Smooth muscle cell (in vitro differentiated cells): ENCODE measurements at regions not wholly inside any gene's neighbourhood (a gene's known extent, or its start where the extent isn't known, plus 50 kb on each side); places are given as distances from the start of the nearest gene placed in this dataset.

Experiments
- DNase-seq: peaks from one replicate; lab custom pipeline; 2025; ENCODE audit not compliant: unreplicated experiment; lab: John Stamatoyannopoulos, UW
- H2AFZ ChIP-seq: fragments of 200-600 bp; sonication (generic); 2 replicates; pipeline ENCODE4 v1.6.0; 2016; ENCODE audit warnings: antibody characterized with exemption, low read depth, mild to moderate bottlenecking
- H3F3A ChIP-seq: fragments of 200-600 bp; sonication (generic); 2 replicates; pipeline ENCODE4 v1.6.0; 2017; ENCODE audit warnings: antibody characterized with exemption, low read depth
- H3K27ac ChIP-seq: fragments of 200-600 bp; sonication (generic); 2 replicates; pipeline ENCODE4 v1.5.1; 2016; ENCODE audit warnings: low read depth, mild to moderate bottlenecking
- H3K27me3 ChIP-seq: fragments of 200-600 bp; sonication (generic); 2 replicates; pipeline ENCODE4 v1.6.1; 2016; ENCODE audit warnings: low read depth, mild to moderate bottlenecking
- H3K36me3 ChIP-seq: fragments of 200-600 bp; sonication (generic); 2 replicates; pipeline ENCODE4 v1.5.1; 2016; ENCODE audit warnings: low read depth
- H3K4me1 ChIP-seq: fragments of 200-600 bp; sonication (generic); 2 replicates; pipeline ENCODE4 v1.5.1; 2016; ENCODE audit warnings: low read depth
- H3K4me2 ChIP-seq: fragments of 200-600 bp; sonication (generic); 2 replicates; pipeline ENCODE4 v1.6.0; 2016; ENCODE audit warnings: mild to moderate bottlenecking
- H3K4me3 ChIP-seq: fragments of 200-600 bp; sonication (generic); 2 replicates; pipeline ENCODE4 v1.5.1; 2016; ENCODE audit warnings: mild to moderate bottlenecking
- H3K79me2 ChIP-seq: fragments of 200-600 bp; sonication (generic); 2 replicates; pipeline ENCODE4 v1.6.0; 2016; ENCODE audit warnings: low read depth, mild to moderate bottlenecking
- H3K9ac ChIP-seq: fragments of 200-600 bp; sonication (generic); 2 replicates; pipeline ENCODE4 v1.6.0; 2016; ENCODE audit warnings: low read depth
- H3K9me3 ChIP-seq: fragments of 200-600 bp; sonication (generic); replicated peaks from 2 replicates; pipeline ENCODE4 v1.5.1; 2016; ENCODE audit warnings: low read depth
- H4K20me1 ChIP-seq: fragments of 200-600 bp; sonication (generic); 2 replicates; pipeline ENCODE4 v1.6.0; 2016; ENCODE audit warnings: low read depth
- WGBS: methylation state at CpG from one replicate; pipeline ENCODE4 v1.1.7; 2016; ENCODE audit warnings: low lambda C conversion rate; 5-methylcytosine and 5-hydroxymethylcytosine counted together
- TF ChIP-seq, protein P1 (sequence below): fragments of 200-600 bp; sonication (generic); IDR thresholded peaks from 2 replicates; pipeline ENCODE4 v1.5.1; 2017; ENCODE audit warnings: borderline replicate concordance, mild to moderate bottlenecking, antibody characterized with exemption; ENCODE audit not compliant: insufficient read depth, poor library complexity, severe bottlenecking

DNA sequence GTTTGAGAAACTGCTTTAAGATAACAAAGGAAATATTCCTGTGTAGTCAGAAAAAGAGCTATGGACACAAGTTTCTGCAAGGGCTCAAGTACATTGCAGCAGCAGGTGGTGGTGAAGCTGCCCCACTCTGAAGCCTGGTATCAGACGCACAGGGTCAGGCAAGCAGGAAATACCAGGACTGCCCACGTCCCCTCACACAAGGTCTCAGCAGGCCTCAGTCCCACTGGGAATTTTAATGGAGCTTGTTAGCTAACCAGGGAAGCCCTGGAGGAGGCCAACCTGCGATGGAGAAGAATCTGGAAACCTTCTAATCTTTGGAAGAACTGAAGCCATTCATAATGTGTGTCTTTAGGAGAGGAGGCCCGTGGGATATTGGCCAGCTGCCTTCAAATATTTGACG lies 168.3 kb downstream of the UXS1 start:
- WGBS, result 69% methylated on average over 5 of the region's 5 CpGs
- Histone ChIP-seq H3K4me3 (no peak overlapping the region), H3K4me2 (no peak overlapping the region), H3F3A (no peaks in the 10 kb centered on the region), H3K9ac (no peak overlapping the region), H2AFZ (no peak overlapping the region), H3K36me3 (no peaks in the 10 kb centered on the region), H3K27ac (no peak overlapping the region), H3K9me3 (no peaks in the 10 kb centered on the region), H3K27me3 (peaks cover 5% of the 10 kb centered on the region), H4K20me1 (no peaks in the 10 kb centered on the region), H3K79me2 (no peaks in the 10 kb centered on the region), H3K4me1 (no peaks in the 10 kb centered on the region)
- TF ChIP-seq, protein P1, sequence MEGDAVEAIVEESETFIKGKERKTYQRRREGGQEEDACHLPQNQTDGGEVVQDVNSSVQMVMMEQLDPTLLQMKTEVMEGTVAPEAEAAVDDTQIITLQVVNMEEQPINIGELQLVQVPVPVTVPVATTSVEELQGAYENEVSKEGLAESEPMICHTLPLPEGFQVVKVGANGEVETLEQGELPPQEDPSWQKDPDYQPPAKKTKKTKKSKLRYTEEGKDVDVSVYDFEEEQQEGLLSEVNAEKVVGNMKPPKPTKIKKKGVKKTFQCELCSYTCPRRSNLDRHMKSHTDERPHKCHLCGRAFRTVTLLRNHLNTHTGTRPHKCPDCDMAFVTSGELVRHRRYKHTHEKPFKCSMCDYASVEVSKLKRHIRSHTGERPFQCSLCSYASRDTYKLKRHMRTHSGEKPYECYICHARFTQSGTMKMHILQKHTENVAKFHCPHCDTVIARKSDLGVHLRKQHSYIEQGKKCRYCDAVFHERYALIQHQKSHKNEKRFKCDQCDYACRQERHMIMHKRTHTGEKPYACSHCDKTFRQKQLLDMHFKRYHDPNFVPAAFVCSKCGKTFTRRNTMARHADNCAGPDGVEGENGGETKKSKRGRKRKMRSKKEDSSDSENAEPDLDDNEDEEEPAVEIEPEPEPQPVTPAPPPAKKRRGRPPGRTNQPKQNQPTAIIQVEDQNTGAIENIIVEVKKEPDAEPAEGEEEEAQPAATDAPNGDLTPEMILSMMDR, result no peak
- DNase-seq, result no peak

DNA sequence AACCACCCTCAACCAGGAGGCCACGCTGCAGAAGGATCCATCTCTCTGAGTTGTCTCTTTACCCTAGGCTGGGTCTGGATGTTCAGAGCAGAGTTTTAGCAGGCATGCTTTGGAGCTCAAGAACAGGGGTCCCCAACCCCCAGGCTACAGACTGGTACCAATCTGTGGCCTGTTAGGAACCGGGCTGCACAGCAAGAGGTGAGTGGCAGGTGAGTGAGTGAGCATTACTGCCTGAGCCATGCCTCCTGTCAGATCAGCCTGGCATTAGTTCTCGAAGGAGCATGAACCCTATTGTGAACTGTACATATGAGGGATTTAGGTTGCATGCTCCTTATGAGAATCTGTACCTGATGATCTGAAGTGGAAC lies 172.5 kb downstream of the UXS1 start:
- peaks cover 5% of the 10 kb centered on the region for H3K27me3 ChIP-seq
- H3K36me3 ChIP-seq, result no peaks in the 10 kb centered on the region
- no peak overlapping the region for H3K27ac ChIP-seq
- 92% methylated on average over 3 of the region's 3 CpGs for WGBS
- H3K4me2 ChIP-seq, result no peak overlapping the region
- no peak overlapping the region for H3K9ac ChIP-seq
- no peaks in the 10 kb centered on the region for H3K9me3 ChIP-seq
- H3F3A ChIP-seq, result no peaks in the 10 kb centered on the region
- H4K20me1 ChIP-seq, result no peaks in the 10 kb centered on the region
- no peaks in the 10 kb centered on the region for H3K79me2 ChIP-seq
- H2AFZ ChIP-seq, result no peak overlapping the region
- H3K4me1 ChIP-seq, result no peaks in the 10 kb centered on the region
- no peak for DNase-seq
- H3K4me3 ChIP-seq, result no peak overlapping the region
- TF ChIP-seq, protein P1, result no peak

DNA sequence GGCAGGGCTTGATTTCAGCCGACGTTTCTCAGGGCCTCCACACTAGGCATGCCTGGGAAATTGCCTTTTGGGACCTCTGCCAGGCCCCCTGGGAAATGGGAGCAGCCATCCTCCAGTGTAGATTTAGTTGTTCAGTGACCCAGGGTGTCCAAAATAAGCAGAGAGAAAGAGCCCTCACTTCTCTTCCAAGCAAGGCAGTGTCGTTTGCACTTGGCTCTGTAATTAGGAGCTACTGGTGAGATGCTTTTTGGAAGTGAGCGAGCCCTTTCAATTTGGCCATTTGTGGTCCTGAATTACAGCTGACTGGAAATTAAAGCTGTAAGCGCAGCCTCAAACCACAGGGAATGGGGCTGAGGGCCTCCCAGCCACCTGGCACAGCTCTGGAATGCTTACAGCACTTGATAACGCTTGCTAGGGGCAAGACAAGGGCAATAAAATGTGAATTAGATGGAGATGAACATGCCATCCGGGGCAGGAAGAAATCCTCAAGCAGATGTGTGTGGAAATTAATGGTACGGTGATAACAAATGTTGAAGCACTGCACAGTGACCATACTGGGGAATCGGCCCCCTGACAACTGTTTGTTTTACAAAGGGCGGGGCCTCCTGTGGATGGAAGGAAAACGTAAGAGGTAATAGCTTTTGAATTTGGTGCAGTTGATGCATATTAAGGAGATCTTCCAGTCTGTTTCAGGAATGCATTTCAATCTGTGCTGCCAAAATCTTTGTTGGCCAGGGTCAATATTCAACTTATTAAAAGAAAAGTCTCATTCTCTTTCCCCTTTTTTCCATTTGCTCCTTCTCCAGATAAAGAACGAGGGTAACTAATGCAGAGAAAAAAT lies 173.1 kb downstream of the UXS1 start:
- H3F3A ChIP-seq, result no peaks in the 10 kb centered on the region
- no peak overlapping the region for H3K4me3 ChIP-seq
- H3K27ac ChIP-seq, result no peak overlapping the region
- no peaks in the 10 kb centered on the region for H3K9me3 ChIP-seq
- no peaks in the 10 kb centered on the region for H3K79me2 ChIP-seq
- H3K36me3 ChIP-seq, result no peaks in the 10 kb centered on the region
- H2AFZ ChIP-seq, result no peak overlapping the region
- no peaks in the 10 kb centered on the region for H3K4me1 ChIP-seq
- TF ChIP-seq, protein P1, result no peak
- H3K9ac ChIP-seq, result no peak overlapping the region
- no peak overlapping the region for H3K4me2 ChIP-seq
- WGBS, result 79% methylated on average over 12 of the region's 12 CpGs
- H3K27me3 ChIP-seq, result peaks cover 5% of the 10 kb centered on the region
- no peaks in the 10 kb centered on the region for H4K20me1 ChIP-seq
- no peak for DNase-seq

DNA sequence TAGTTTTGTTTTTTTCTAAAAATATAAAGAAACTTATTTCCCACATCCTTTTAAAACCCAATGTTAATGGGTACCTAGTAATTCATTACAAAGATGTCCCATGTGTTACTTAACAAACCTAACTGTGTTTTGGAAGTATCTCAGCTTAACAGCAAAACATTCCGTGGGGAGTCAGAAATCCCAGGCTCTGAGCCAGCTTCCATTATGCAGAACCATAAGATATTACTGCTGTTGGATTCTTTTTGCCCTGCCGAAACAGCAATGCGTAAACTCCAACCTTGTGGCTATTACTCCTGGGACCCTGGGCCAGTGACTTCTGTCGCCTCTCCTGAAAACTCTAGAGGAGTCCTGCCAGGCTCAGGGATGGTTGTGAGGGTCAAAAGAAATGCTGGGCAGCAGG lies 174.1 kb downstream of the UXS1 start:
- DNase-seq, result no peak
- TF ChIP-seq, protein P1, result no peak
- Histone ChIP-seq H3K4me1 (no peaks in the 10 kb centered on the region), H3K9me3 (no peaks in the 10 kb centered on the region), H3K36me3 (no peaks in the 10 kb centered on the region), H3K4me3 (no peak overlapping the region), H3K9ac (no peak overlapping the region), H3K27me3 (peaks cover 5% of the 10 kb centered on the region), H3K4me2 (no peak overlapping the region), H3K27ac (no peak overlapping the region), H3F3A (no peaks in the 10 kb centered on the region), H2AFZ (no peak overlapping the region), H4K20me1 (no peaks in the 10 kb centered on the region), H3K79me2 (no peaks in the 10 kb centered on the region)
- 92% methylated on average over 4 of the region's 4 CpGs for WGBS
